ENCODE measurements at regions not wholly inside any gene's neighbourhood (a gene's known extent, or its start where the extent isn't known, plus 50 kb on each side); places are given as distances from the start of the nearest gene placed in this dataset.

DNA sequence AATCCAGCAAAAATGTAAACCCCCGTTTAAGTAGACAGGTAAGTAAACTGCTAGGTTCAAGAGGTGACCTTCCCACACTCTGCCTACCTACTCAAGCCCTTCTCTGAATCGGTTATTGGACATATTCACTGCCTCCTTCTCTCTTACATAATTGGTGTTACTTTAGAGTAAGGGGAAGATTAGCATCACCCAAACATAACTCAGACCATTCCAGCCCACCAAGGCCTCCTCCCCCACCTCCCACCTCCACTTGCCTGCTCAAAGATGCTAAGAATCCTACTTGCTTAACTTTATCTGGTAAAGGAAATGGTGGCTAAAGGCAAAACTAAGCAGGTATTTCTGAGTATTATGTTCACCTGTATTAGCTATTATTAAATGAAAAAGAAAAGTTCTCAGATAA, 55.0 kb upstream of the DTNA start:
- no peak for DNase-seq (ENCODE audit: low spot score)
- no peaks in the 10 kb centered on the region for H3K9me2 ChIP-seq (ENCODE audit: insufficient read depth)
- H3K27ac Mint-ChIP-seq = peak overlapping the region; percentile 55; the same call in 1 of the 2 replicates
- no peak for ATAC-seq
- no peak overlapping the region for H3K4me3 Mint-ChIP-seq
- H3K27me3 Mint-ChIP-seq (ENCODE audit: insufficient read depth, low read depth, poor library complexity) = peaks cover 1% of the 10 kb centered on the region
- no peak overlapping the region for H3K27ac ChIP-seq (ENCODE audit: low read depth)
- peaks cover 62% of the 10 kb centered on the region for H3K4me1 ChIP-seq (ENCODE audit: insufficient read depth)
- no peaks in the 10 kb centered on the region for H3K79me2 ChIP-seq (replicated peaks; ENCODE audit: insufficient read depth)
- no peak overlapping the region for H2AFZ ChIP-seq
- H4K20me1 ChIP-seq (replicated peaks; ENCODE audit: insufficient read depth) = no peaks in the 10 kb centered on the region
- no peaks in the 10 kb centered on the region for H3K27me3 ChIP-seq (ENCODE audit: insufficient read depth)
- no peaks in the 10 kb centered on the region for H3K9me3 Mint-ChIP-seq
- H3K36me3 ChIP-seq (ENCODE audit: insufficient read depth) = no peaks in the 10 kb centered on the region
- TF ChIP-seq, protein P1, sequence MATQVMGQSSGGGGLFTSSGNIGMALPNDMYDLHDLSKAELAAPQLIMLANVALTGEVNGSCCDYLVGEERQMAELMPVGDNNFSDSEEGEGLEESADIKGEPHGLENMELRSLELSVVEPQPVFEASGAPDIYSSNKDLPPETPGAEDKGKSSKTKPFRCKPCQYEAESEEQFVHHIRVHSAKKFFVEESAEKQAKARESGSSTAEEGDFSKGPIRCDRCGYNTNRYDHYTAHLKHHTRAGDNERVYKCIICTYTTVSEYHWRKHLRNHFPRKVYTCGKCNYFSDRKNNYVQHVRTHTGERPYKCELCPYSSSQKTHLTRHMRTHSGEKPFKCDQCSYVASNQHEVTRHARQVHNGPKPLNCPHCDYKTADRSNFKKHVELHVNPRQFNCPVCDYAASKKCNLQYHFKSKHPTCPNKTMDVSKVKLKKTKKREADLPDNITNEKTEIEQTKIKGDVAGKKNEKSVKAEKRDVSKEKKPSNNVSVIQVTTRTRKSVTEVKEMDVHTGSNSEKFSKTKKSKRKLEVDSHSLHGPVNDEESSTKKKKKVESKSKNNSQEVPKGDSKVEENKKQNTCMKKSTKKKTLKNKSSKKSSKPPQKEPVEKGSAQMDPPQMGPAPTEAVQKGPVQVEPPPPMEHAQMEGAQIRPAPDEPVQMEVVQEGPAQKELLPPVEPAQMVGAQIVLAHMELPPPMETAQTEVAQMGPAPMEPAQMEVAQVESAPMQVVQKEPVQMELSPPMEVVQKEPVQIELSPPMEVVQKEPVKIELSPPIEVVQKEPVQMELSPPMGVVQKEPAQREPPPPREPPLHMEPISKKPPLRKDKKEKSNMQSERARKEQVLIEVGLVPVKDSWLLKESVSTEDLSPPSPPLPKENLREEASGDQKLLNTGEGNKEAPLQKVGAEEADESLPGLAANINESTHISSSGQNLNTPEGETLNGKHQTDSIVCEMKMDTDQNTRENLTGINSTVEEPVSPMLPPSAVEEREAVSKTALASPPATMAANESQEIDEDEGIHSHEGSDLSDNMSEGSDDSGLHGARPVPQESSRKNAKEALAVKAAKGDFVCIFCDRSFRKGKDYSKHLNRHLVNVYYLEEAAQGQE (IDR thresholded peaks at IDR 0.05; ENCODE audit: unreplicated experiment) = no peak
- TF ChIP-seq ZNF331 (CRISPR knock-in tag; IDR thresholded peaks at IDR 0.05; ENCODE audit: low read depth) (no peak), JUNB (IDR thresholded peaks at IDR 0.05; ENCODE audit: unreplicated experiment) (no peak)
- TF ChIP-seq, protein P2, sequence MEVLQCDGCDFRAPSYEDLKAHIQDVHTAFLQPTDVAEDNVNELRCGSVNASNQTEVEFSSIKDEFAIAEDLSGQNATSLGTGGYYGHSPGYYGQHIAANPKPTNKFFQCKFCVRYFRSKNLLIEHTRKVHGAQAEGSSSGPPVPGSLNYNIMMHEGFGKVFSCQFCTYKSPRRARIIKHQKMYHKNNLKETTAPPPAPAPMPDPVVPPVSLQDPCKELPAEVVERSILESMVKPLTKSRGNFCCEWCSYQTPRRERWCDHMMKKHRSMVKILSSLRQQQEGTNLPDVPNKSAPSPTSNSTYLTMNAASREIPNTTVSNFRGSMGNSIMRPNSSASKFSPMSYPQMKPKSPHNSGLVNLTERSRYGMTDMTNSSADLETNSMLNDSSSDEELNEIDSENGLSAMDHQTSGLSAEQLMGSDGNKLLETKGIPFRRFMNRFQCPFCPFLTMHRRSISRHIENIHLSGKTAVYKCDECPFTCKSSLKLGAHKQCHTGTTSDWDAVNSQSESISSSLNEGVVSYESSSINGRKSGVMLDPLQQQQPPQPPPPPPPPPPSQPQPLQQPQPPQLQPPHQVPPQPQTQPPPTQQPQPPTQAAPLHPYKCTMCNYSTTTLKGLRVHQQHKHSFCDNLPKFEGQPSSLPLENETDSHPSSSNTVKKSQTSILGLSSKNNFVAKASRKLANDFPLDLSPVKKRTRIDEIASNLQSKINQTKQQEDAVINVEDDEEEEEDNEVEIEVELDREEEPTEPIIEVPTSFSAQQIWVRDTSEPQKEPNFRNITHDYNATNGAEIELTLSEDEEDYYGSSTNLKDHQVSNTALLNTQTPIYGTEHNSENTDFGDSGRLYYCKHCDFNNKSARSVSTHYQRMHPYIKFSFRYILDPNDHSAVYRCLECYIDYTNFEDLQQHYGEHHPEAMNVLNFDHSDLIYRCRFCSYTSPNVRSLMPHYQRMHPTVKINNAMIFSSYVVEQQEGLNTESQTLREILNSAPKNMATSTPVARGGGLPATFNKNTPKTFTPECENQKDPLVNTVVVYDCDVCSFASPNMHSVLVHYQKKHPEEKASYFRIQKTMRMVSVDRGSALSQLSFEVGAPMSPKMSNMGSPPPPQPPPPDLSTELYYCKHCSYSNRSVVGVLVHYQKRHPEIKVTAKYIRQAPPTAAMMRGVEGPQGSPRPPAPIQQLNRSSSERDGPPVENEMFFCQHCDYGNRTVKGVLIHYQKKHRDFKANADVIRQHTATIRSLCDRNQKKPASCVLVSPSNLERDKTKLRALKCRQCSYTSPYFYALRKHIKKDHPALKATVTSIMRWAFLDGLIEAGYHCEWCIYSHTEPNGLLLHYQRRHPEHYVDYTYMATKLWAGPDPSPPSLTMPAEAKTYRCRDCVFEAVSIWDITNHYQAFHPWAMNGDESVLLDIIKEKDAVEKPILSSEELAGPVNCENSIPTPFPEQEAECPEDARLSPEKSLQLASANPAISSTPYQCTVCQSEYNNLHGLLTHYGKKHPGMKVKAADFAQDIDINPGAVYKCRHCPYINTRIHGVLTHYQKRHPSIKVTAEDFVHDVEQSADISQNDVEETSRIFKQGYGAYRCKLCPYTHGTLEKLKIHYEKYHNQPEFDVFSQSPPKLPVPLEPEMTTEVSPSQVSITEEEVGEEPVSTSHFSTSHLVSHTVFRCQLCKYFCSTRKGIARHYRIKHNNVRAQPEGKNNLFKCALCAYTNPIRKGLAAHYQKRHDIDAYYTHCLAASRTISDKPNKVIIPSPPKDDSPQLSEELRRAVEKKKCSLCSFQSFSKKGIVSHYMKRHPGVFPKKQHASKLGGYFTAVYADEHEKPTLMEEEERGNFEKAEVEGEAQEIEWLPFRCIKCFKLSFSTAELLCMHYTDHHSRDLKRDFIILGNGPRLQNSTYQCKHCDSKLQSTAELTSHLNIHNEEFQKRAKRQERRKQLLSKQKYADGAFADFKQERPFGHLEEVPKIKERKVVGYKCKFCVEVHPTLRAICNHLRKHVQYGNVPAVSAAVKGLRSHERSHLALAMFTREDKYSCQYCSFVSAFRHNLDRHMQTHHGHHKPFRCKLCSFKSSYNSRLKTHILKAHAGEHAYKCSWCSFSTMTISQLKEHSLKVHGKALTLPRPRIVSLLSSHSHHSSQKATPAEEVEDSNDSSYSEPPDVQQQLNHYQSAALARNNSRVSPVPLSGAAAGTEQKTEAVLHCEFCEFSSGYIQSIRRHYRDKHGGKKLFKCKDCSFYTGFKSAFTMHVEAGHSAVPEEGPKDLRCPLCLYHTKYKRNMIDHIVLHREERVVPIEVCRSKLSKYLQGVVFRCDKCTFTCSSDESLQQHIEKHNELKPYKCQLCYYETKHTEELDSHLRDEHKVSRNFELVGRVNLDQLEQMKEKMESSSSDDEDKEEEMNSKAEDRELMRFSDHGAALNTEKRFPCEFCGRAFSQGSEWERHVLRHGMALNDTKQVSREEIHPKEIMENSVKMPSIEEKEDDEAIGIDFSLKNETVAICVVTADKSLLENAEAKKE (CRISPR knock-in tag; IDR thresholded peaks at IDR 0.05) = no peak
- TF ChIP-seq, protein P3, sequence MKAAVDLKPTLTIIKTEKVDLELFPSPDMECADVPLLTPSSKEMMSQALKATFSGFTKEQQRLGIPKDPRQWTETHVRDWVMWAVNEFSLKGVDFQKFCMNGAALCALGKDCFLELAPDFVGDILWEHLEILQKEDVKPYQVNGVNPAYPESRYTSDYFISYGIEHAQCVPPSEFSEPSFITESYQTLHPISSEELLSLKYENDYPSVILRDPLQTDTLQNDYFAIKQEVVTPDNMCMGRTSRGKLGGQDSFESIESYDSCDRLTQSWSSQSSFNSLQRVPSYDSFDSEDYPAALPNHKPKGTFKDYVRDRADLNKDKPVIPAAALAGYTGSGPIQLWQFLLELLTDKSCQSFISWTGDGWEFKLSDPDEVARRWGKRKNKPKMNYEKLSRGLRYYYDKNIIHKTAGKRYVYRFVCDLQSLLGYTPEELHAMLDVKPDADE (IDR thresholded peaks at IDR 0.05) = no peak
- no peak overlapping the region for H3K4me3 ChIP-seq
- no peak overlapping the region for H3K4me2 ChIP-seq
- H3K4me1 Mint-ChIP-seq = peaks cover 50% of the 10 kb centered on the region
- no peaks in the 10 kb centered on the region for H3F3A ChIP-seq (replicated peaks; ENCODE audit: low read depth)
- H3K36me3 Mint-ChIP-seq (ENCODE audit: low read depth) = no peaks in the 10 kb centered on the region

Measured in GM23338 (cell line).